GM19467 (cell line): ENCODE measurements at regions not wholly inside any gene's neighbourhood (a gene's known extent, or its start where the extent isn't known, plus 50 kb on each side); places are given as distances from the start of the nearest gene placed in this dataset.

Source experiments
- ATAC-seq: cut with Tn5 transposase; IDR thresholded peaks from one replicate; pipeline ENCODE4 v1.9.1; 2021; ENCODE audit warnings: mild to moderate bottlenecking, moderate library complexity; ENCODE audit not compliant: unreplicated experiment

DNA sequence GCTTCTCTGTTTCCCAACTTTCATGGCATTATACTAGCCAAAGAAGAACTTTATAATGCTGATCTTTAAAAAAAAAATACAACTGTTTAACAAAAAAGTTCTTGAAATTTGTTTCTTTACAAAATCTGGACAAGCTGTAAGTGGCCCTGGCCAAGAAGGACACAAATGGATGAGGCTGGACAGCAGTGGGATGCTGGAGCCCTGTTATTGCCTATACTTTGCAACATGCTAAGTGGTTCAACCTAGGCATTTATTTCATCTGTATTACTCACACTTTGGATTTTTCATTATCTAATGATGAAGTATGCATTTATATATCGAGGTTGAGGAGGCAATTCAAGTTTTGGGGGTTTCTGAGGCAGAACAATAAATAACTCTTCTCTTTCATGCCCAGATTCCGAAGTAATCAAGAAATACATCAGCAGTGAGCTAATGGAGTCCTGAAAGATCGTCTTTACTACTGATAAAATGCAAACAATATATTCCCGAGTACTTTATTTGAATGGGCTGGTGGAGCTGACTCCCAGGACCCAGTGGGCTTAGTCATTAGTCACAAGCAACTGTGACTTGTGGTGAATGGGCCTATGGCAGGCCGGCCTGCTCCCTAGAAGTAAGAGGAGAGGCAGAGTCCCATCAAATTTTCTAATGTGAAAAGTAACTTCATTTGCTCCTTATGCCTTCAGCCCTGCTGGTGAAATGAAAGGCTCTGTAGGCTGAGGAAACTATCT lies 177.3 kb upstream of the DPH6 start:
- no peak for ATAC-seq

- ATAC-seq = no peak
These were observed 177.9 kb upstream of the DPH6 start for GRCh38 chr15:35723852-35724251.

DNA sequence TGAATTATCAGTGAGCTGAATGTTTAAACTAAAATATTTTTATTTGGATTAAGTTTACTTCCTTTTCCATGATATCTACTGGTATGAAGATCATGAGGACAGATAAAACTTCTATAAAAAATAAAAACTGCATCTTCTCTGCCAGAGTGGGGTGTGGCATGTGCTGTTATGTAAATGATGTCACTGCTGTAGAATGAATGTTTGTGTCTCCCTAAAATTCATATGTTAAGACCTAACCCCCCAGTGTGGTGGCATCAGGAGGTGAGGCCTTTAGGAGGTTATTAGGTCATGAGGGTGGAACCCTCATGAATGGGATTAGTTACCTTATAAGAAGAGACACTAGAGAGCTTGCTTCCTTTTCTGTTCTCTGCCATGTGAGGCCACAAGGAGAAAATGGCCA lies 178.7 kb upstream of the DPH6 start:
- no peak for ATAC-seq

GRCh38 chr15:35725353-35725752 lies 179.4 kb upstream of the DPH6 start:
- no peak for ATAC-seq

- ATAC-seq = no peak
These were observed 181.7 kb upstream of the DPH6 start for GRCh38 chr15:35727627-35728026.

- ATAC-seq = no peak
These were observed 182.4 kb upstream of the DPH6 start for GRCh38 chr15:35728219-35728940.

DNA sequence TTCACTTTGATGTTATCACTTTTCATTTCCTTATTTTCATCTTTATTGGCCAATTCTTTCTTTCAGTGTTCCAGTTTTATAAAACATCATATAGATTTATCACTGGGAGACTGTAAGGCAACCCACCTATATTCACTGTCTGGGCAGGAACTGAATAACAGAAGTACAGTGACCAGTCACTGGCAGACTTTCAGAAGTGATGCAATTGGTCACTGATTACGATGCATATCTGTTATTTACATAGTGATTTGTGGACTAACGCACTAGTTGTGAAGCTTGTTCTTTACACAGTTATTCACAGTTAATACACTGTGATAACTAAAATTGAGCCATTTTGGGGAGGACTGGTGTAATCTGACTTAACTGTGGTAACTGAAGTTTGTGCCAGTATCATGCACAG lies 190.2 kb upstream of the DPH6 start:
- no peak for ATAC-seq

DNA sequence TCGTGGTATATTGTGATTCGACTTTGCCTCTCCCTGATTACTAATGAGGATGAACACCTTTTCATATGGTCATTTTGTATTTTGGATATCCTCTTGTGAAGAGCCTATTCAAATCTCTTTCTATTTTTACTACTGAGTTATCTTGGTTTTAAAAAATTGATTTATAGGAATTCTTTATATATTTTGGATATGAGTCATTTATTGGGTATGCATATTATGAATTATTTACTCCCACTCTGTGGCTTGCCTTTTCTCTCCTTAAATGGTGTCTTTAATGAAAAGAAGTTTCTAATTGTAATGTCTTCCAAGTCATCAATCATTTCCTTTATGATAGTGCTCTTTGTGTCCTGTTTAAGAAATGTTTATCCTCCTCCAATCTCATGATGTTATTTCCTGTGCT lies 191.5 kb upstream of the DPH6 start:
- ATAC-seq = no peak

DNA sequence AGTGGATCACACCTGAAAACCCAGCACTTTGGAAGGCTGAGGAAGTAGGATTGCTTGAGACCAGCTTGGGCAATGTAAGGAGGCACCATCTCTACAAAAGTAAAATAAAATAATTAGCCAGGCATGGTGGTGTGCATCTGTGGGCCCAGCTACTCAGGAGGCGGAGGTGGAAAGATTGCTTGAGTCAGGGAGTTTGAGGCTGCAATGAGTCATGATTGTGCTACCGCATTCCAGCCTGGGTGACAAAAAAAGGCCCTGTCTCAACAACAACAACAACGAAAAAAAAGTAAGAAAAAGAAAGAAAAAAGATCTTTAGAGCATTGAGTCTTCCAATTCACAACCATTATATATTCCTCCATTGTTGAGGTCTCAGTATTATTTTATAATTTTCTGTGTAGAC lies 192.4 kb upstream of the DPH6 start:
- no peak for ATAC-seq

DNA sequence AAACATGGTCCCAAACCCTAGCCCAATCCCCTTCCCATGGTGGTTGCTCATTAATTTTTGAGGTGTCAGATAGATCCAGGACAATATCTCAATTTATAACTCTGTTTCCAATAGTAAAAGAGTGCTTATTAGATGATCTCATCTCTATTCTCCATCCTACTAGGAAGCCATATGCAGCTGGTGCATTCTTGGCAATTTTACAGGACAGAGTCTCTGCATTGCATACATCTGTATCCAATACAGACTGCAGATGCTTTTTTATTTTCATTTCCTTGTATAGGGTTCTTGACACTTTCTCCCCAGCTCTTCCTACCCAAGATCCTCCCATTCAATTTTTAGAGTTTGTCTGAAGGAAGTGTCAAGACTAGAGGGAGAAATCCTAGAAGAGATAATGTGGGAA lies 194.8 kb upstream of the DPH6 start:
- no peak for ATAC-seq

- ATAC-seq = no peak
These were observed 195.4 kb upstream of the DPH6 start for GRCh38 chr15:35741395-35741794.

- no peak for ATAC-seq
These were observed 195.9 kb upstream of the DPH6 start for GRCh38 chr15:35741881-35742280.

DNA sequence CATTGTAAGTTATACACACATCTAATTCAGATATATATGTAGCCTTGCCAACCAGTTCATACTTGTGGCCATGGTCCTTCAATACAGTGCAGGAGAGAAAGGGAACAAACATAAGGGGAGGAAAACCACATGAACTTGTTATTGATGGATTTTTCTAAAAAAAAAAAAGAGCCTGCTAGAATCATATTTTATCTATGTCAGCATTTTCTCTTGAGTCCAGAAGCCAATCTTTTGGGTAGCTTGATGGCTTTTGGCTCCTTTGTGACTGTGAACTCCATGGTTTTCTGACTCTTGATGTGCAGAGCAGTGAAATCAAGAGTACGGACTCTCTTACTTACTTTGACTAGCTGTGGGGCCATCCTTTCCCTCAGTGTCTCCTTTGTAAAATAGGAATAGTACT lies 197.4 kb upstream of the DPH6 start:
- ATAC-seq = no peak

DNA sequence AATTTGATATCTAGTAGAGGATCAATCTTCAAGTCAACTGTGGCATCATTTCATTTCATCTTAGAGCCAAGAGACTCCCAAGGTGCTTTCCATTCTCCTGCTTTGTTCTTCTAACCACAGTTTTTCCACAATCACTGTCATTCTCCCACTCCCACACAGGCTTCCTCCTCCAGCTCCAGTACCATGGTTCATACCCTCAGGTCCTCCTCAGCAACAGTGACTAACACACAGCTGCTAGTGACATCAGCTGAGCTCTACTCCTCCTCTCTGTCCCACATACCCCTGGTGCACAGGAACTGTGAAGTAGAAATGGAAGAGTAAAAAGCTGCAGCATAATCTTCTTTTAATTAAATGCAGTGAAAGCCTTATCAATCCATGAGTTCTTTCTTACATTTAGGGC lies 200.2 kb upstream of the DPH6 start:
- no peak for ATAC-seq

- ATAC-seq = no peak
These were observed 202.1 kb upstream of the DPH6 start for GRCh38 chr15:35748105-35748504.

DNA sequence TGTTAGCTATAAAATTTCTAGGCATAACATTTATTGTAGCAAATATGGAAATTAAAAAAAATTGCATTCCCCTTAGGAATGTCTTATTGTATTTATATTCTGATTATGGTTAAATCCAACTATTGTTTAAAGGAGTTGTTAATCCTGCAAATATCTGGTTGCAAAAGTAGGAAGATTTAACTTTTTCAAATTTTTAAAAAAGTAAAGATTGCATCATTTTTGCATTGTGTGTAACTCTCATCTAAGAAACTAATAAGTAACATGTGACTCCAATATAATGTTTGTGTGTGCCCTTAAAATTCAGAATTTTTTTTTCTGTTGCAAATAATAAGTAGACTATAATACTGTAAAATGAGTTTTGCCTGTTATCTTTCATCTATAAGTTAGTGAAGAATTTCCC lies 204.1 kb upstream of the DPH6 start:
- ATAC-seq = no peak

DNA sequence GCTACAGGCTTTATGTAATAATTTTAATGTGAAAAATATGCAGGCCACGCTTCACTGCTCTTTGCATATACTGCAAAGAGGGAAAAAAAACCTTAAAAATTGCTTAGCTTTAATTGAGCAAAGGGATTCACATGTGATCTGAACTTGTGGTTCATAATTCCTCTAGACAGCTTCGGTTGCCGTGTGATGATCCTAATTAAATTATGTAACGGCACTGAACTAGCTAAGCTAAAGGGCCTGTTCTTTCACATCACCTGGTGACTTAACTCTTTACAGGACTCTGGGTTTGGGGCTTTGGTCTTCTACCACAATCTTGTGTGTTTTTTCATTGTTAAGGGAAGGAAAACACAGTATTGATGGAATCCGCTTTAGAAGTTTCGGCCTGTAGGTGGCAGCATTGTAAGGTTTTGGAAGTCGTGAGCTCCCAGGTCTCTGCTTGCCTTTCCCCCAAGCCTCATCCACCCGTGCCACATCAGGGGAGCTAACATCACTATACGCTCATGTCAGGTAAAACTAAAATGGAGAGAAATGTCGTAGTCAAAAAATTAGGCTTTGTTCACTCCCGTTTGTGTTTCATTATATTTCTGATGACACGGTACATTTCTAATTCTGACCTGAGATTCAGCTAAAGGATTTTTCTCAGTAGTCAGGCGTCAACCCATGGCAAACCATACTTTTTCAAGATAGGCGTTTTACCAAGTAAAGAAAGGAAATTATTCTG lies 205.6 kb upstream of the DPH6 start:
- no peak for ATAC-seq

DNA sequence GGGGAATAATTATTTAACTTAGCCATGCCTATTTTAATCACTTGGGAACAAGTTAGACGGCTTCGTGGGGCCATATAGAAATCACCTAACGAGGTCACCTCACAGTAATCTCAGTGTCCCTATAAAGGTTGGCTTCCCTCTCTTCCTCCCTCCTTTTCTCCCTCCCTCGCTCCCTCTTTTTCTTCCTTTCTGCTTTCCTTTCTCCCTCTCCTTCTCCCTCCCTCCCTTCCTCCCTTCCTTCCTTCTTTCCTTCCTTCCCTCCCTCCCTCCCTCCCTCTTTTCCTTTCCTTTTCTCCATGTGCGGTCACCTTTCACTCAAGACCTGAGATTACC lies 206.1 kb upstream of the DPH6 start:
- no peak for ATAC-seq

GRCh38 chr15:35753486-35753885 lies 207.5 kb upstream of the DPH6 start:
- ATAC-seq = no peak

GRCh38 chr15:35755237-35755802 lies 209.4 kb upstream of the DPH6 start:
- no peak for ATAC-seq

GRCh38 chr15:35756623-35757022 lies 210.7 kb upstream of the DPH6 start:
- no peak for ATAC-seq

- ATAC-seq = no peak
These were observed 211.4 kb upstream of the DPH6 start for GRCh38 chr15:35757361-35757760.
